ENCODE measurements at regions not wholly inside any gene's neighbourhood (a gene's known extent, or its start where the extent isn't known, plus 50 kb on each side); places are given as distances from the start of the nearest gene placed in this dataset.

DNA sequence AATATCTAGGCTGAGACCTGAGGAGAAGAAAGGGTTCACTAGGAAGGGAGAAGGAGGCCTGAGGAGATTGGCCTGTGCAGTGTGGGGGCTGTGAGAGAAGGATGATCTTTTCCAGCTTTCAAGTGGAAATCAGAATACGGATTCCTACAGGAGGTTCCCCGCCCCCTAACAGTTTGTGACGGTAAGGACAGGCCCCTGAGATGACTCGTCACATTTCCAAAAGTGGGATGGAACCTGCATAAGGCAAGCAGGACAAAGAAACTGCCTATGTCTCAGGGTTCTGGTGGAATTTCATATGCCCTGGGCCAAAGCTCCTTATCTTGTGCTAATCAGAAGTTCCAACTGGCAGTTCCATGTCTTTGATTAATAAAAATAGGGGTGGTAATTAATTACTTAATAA, 275.6 kb downstream of the SNX10 start:
- TF ChIP-seq, protein P1, sequence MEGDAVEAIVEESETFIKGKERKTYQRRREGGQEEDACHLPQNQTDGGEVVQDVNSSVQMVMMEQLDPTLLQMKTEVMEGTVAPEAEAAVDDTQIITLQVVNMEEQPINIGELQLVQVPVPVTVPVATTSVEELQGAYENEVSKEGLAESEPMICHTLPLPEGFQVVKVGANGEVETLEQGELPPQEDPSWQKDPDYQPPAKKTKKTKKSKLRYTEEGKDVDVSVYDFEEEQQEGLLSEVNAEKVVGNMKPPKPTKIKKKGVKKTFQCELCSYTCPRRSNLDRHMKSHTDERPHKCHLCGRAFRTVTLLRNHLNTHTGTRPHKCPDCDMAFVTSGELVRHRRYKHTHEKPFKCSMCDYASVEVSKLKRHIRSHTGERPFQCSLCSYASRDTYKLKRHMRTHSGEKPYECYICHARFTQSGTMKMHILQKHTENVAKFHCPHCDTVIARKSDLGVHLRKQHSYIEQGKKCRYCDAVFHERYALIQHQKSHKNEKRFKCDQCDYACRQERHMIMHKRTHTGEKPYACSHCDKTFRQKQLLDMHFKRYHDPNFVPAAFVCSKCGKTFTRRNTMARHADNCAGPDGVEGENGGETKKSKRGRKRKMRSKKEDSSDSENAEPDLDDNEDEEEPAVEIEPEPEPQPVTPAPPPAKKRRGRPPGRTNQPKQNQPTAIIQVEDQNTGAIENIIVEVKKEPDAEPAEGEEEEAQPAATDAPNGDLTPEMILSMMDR (conservative IDR thresholded peaks at IDR 0.05; ENCODE audit: low read depth, low read length): no peak
- no peak for TF ChIP-seq EZH2 (IDR thresholded peaks at IDR 0.05; ENCODE audit: low read length, unreplicated experiment)

Measured in PC-3 (cell line).